Stomach (tissue), 8 donors: ENCODE measurements at regions not wholly inside any gene's neighbourhood (a gene's known extent, or its start where the extent isn't known, plus 50 kb on each side); places are given as distances from the start of the nearest gene placed in this dataset.

Experiments
- DNase-seq, 2 donors: peaks; one replicate each; pipeline versions ENCODE4 v3.0.0 to v3.0.0-alpha.2; 2013 to 2019
- H3K27ac ChIP-seq, 5 donors: fragments of 200-600 bp in 4 of 5; sonication (generic) in 4 of 5; one replicate each; pipeline ENCODE4 v1.5.1; 2013 to 2019; ENCODE audit warnings: mild to moderate bottlenecking in 1 of 5, moderate library complexity in 1 of 5
- H3K27me3 ChIP-seq, 3 donors: fragments of 200-600 bp; sonication (generic); one replicate each; pipeline ENCODE4 v1.5.1; 2017 to 2019; ENCODE audit warnings: mixed run types in 1 of 3
- H3K36me3 ChIP-seq, 4 donors: fragments of 200-600 bp; sonication (generic); 1 replicate in 3 of 4; 2 replicates in 1 of 4; pipeline ENCODE4 v1.5.1; 2016 to 2019
- H3K4me1 ChIP-seq, 4 donors: fragments of 200-600 bp; sonication (generic); one replicate each; pipeline ENCODE4 v1.5.1; 2016 to 2019
- H3K4me3 ChIP-seq, 4 donors: fragments of 200-600 bp; sonication (generic) in 3 of 4; one replicate each; pipeline ENCODE4 v1.5.1; 2016 to 2019; ENCODE audit warnings: mild to moderate bottlenecking in 1 of 4
- H3K9me3 ChIP-seq, 4 donors: fragments of 200-600 bp; sonication (generic); one replicate each; pipeline ENCODE4 v1.5.1; 2016 to 2019
- CTCF ChIP-seq, 7 experiments: fragments of 450-650 bp in 4 of 7; fragments of 200-600 bp in 3 of 7; sonication (generic) in 3 of 7; IDR thresholded peaks; one replicate each; pipeline ENCODE4 v1.5.1; 2016 to 2019; ENCODE audit warnings: antibody characterized with exemption in 7 of 7, control low read depth in 2 of 7, mild to moderate bottlenecking in 1 of 7
- EP300 ChIP-seq: sonication (generic); formaldehyde crosslinking; IDR thresholded peaks from one replicate; pipeline ENCODE4 v1.6.1; 2017; ENCODE audit warnings: antibody characterized with exemption
- POLR2A ChIP-seq, 4 donors: fragments of 450-650 bp; IDR thresholded peaks; one replicate each; pipeline ENCODE4 v1.6.1; 2016; ENCODE audit warnings: antibody characterized with exemption in 4 of 4, control low read depth in 2 of 4, mild to moderate bottlenecking in 1 of 4, moderate library complexity in 1 of 4
- POLR2AphosphoS5 ChIP-seq, 3 donors: sonication (generic); formaldehyde crosslinking; IDR thresholded peaks; one replicate each; pipeline ENCODE4 v1.6.1; 2016; ENCODE audit warnings: antibody characterized with exemption in 3 of 3
- WGBS, 5 donors: extraction: QIAGEN DNeasy Blood & Tissue Kit in 3 of 5; methylation state at CpG; one replicate each; pipeline versions ENCODE4 v1.1.5 to v1.1.7; 2013 to 2018; 5-methylcytosine and 5-hydroxymethylcytosine counted together
- intact Hi-C: fragments of 100-400 bp; cut with DNase I; formaldehyde crosslinking; loops from one replicate; pipeline ENCODE4 v1.15.1; 2023; ENCODE audit warnings: low total_unique reads
- donor health status: healthy with polysubstance abuse.
- donor health status: Bipolar disorder and iron deficiency.
- donor health status: healthy.

DNA sequence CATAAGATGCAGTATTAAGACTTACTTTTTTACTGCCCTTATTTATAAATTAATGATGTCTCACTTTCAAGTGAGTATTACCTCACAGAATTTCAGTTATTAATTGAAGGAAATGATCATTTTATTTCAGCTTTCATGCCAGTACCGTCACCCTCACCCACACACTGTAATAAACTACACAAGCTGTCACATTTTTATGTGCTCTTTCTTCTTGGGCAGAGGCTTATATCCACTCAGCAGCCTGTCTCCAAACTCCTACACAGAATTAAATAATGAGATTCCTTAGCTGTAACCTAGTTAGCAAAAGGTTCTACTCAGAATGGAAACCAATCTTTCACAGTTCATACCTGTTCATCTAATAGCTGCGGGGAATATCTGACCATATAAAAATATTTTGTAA is 1915.8 kb upstream of the CDH6 start:
- H3K36me3 ChIP-seq: no peaks in the 10 kb centered on the region
- TF ChIP-seq POLR2A (IDR thresholded peaks at IDR 0.05) (no peak), POLR2AphosphoS5 (IDR thresholded peaks at IDR 0.05) (no peak), CTCF (IDR thresholded peaks at IDR 0.05) (no peak), EP300 (no peak)
- DNase-seq: no peak
- 62 to 85% (median 80%) methylated on average over 2 of the region's 2 CpGs for WGBS, 5 donors
- no peak overlapping the region for H3K27ac ChIP-seq
- no peaks in the 10 kb centered on the region for H3K27me3 ChIP-seq
- no peak overlapping the region for H3K4me3 ChIP-seq
- intact Hi-C loops: no loop called here
- H3K4me1 ChIP-seq: no peaks in the 10 kb centered on the region
- H3K9me3 ChIP-seq: peaks cover 0 to 4% (median 1%) of the 10 kb centered on the region in 4 donors

- H3K27ac ChIP-seq: no peak overlapping the region
- intact Hi-C loops: no loop called here
- DNase-seq: no peak
- 85 to 93% (median 90%) methylated on average over 1 of the region's 1 CpG for WGBS, 5 donors
- H3K4me1 ChIP-seq: no peaks in the 10 kb centered on the region
- no peaks in the 10 kb centered on the region for H3K36me3 ChIP-seq
- no peak for TF ChIP-seq POLR2A (IDR thresholded peaks at IDR 0.05)
- no peak for TF ChIP-seq POLR2AphosphoS5 (IDR thresholded peaks at IDR 0.05)
- H3K4me3 ChIP-seq: no peak overlapping the region
- H3K9me3 ChIP-seq: peaks cover 0 to 4% (median 1%) of the 10 kb centered on the region in 4 donors
- no peaks in the 10 kb centered on the region for H3K27me3 ChIP-seq
These were observed 1917.1 kb upstream of the CDH6 start for GRCh38 chr5:29276371-29276770.

- TF ChIP-seq CTCF (IDR thresholded peaks at IDR 0.05): no peak
- no peak for TF ChIP-seq POLR2AphosphoS5 (IDR thresholded peaks at IDR 0.05)
- TF ChIP-seq POLR2A (IDR thresholded peaks at IDR 0.05): no peak
- no peak for TF ChIP-seq EP300
- 61 to 82% (median 77%) methylated on average over 4 of the region's 4 CpGs for WGBS, 5 donors
- peaks cover 0 to 5% (median 0%) of the 10 kb centered on the region in 4 donors for H3K9me3 ChIP-seq
- peak in 1 of 2 donors; percentile 13 for DNase-seq
- H3K27ac ChIP-seq: no peak overlapping the region
- no peaks in the 10 kb centered on the region for H3K36me3 ChIP-seq
- no peaks in the 10 kb centered on the region for H3K4me1 ChIP-seq
- intact Hi-C loops: no loop called here
- H3K4me3 ChIP-seq: no peak overlapping the region
- no peaks in the 10 kb centered on the region for H3K27me3 ChIP-seq
These were observed 1929.6 kb upstream of the CDH6 start for GRCh38 chr5:29263915-29264351.

GRCh38 chr5:29262339-29263123 is 1931.0 kb upstream of the CDH6 start:
- Histone ChIP-seq H3K4me3 (no peak overlapping the region), H3K9me3 (peaks cover 0 to 5% (median 0%) of the 10 kb centered on the region in 4 donors), H3K27ac (no peak overlapping the region), H3K4me1 (no peaks in the 10 kb centered on the region), H3K27me3 (no peaks in the 10 kb centered on the region), H3K36me3 (no peaks in the 10 kb centered on the region)
- intact Hi-C loops: no loop called here
- 70 to 77% (median 74%) methylated on average over 3 of the region's 3 CpGs for WGBS, 5 donors
- TF ChIP-seq POLR2AphosphoS5 (IDR thresholded peaks at IDR 0.05) (no peak), POLR2A (IDR thresholded peaks at IDR 0.05) (no peak), EP300 (no peak), CTCF (IDR thresholded peaks at IDR 0.05) (no peak)
- DNase-seq: no peak

DNA sequence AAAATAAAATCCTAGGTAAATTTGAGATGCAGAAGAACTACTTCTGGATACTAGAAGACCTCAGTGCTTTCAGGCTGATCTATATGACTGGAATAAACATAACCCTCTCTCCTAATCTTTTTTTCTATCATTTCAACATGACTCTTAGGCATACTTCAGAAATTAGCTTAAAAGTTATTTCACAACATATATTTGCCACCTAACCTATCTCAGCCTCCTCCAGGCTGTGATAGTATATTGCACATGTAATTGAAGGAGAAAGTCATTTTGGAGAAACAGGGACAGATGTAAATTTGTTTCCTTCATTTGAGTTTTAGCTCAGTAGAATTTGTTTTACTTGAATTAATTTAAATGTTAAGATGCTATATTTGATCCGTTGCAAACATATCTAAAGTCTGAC is 1932.3 kb upstream of the CDH6 start:
- WGBS, 5 donors: 62 to 72% (median 69%) methylated on average over 1 of the region's 1 CpG
- intact Hi-C loops: no loop called here
- Histone ChIP-seq H3K4me1 (no peaks in the 10 kb centered on the region), H3K27me3 (no peaks in the 10 kb centered on the region), H3K36me3 (no peaks in the 10 kb centered on the region), H3K9me3 (peaks cover 0 to 5% (median 0%) of the 10 kb centered on the region in 4 donors), H3K27ac (no peak overlapping the region), H3K4me3 (no peak overlapping the region)
- no peak for DNase-seq
- no peak for TF ChIP-seq CTCF (IDR thresholded peaks at IDR 0.05)
- no peak for TF ChIP-seq POLR2A (IDR thresholded peaks at IDR 0.05)
- no peak for TF ChIP-seq POLR2AphosphoS5 (IDR thresholded peaks at IDR 0.05)
- no peak for TF ChIP-seq EP300
